Lower leg skin (tissue), 3 donors: ENCODE measurements at regions not wholly inside any gene's neighbourhood (a gene's known extent, or its start where the extent isn't known, plus 50 kb on each side); places are given as distances from the start of the nearest gene placed in this dataset.

ENCODE experiments used
- CTCF ChIP-seq, 3 donors: fragments of 450-650 bp; IDR thresholded peaks; one replicate each; pipeline ENCODE4 v1.5.1; 2016; ENCODE audit warnings: antibody characterized with exemption in 3 of 3, mild to moderate bottlenecking in 3 of 3, moderate library complexity in 2 of 3
- POLR2A ChIP-seq, 2 donors: fragments of 450-650 bp; IDR thresholded peaks; one replicate each; pipeline ENCODE4 v1.6.1; 2016 to 2017; ENCODE audit warnings: antibody characterized with exemption in 2 of 2, mild to moderate bottlenecking in 1 of 2, moderate library complexity in 1 of 2

- TF ChIP-seq CTCF (IDR thresholded peaks at IDR 0.05), result no peak
- no peak for TF ChIP-seq POLR2A (IDR thresholded peaks at IDR 0.05)
Observed at GRCh38 chr11:116300232-116300631, 472.6 kb downstream of the BUD13 start.
